SK-N-MC (cell line): ENCODE measurements at regions not wholly inside any gene's neighbourhood (a gene's known extent, or its start where the extent isn't known, plus 50 kb on each side); places are given as distances from the start of the nearest gene placed in this dataset.

Experiments
- DNase-seq: peaks from one replicate; pipeline ENCODE4 v3.0.0-alpha.2; 2011; ENCODE audit warnings: low read depth, low spot score
- H3K27ac ChIP-seq: fragments of 200-600 bp; sonication (generic); 2 replicates; pipeline ENCODE4 v1.5.1; 2016; ENCODE audit warnings: mixed run types
- H3K36me3 ChIP-seq: fragments of 200-600 bp; sonication (generic); 2 replicates; pipeline ENCODE4 v1.6.1; 2017; ENCODE audit warnings: antibody characterized with exemption, low read length, mixed read lengths; ENCODE audit not compliant: insufficient read depth
- H3K4me3 ChIP-seq: fragments of 200-600 bp; sonication (generic); 2 replicates; pipeline ENCODE4 v1.5.1; 2016
- H3K9ac ChIP-seq: fragments of 200-600 bp; sonication (generic); 2 replicates; pipeline ENCODE4 v1.8.0; 2017; ENCODE audit warnings: mixed run types, mixed read lengths; ENCODE audit not compliant: insufficient read length
- H3K9me3 ChIP-seq: fragments of 200-600 bp; sonication (generic); 2 replicates; pipeline ENCODE4 v1.6.1; 2017; ENCODE audit warnings: low read depth, mild to moderate bottlenecking, antibody characterized with exemption, low read length, moderate library complexity, mixed read lengths
- EZH2 ChIP-seq: fragments of 200-600 bp; sonication (generic); IDR thresholded peaks from one replicate; pipeline ENCODE4 v1.6.1; 2017; ENCODE audit warnings: antibody characterized with exemption
- FOXP2 ChIP-seq: optimal IDR thresholded peaks from 2 replicates; pipeline ENCODE3; 2011; ENCODE audit warnings: mild to moderate bottlenecking, moderate library complexity; ENCODE audit not compliant: insufficient read depth; ENCODE audit errors: extremely low read length, control extremely low read depth
- POLR2AphosphoS5 ChIP-seq: IDR thresholded peaks from 2 replicates; pipeline ENCODE4 v1.6.1; 2012; ENCODE audit warnings: mild to moderate bottlenecking, low read depth, low read length, borderline replicate concordance

DNA sequence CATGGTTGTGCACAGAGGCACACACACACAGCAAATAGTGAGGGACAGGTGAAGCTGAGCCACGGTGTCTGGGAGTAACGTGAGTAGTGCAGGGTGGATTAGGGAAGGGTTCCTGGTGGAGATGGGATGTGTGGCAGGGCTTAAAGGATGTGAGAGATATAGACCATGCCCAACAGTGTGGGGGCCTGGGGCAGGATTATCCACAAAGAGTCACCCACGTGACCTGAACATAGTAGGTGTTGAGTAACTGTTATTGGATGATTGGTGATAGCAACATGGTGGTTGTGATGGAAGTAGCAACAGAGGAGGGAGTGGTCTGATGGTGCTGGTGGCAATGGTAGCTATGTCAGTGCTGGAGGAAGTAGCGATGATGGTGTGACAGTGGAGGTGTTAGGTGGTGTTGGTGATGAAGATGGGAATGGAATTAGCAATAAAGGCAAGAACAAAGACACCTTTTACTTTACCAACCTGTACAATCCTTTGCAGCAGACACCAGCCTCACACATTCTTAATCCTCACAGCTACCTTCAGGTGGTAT, 135.1 kb downstream of the MRPL14 start:
- H3K9ac ChIP-seq, result no peak overlapping the region
- no peak for DNase-seq
- H3K27ac ChIP-seq, result no peak overlapping the region
- no peaks in the 10 kb centered on the region for H3K36me3 ChIP-seq
- no peak overlapping the region for H3K4me3 ChIP-seq
- no peak for TF ChIP-seq FOXP2
- no peak for TF ChIP-seq EZH2
- TF ChIP-seq POLR2AphosphoS5, result no peak
- H3K9me3 ChIP-seq, result no peaks in the 10 kb centered on the region

GRCh38 chr6:43990627-43991619, 136.3 kb downstream of the MRPL14 start:
- H3K27ac ChIP-seq, result no peak overlapping the region
- H3K9ac ChIP-seq, result no peak overlapping the region
- no peaks in the 10 kb centered on the region for H3K36me3 ChIP-seq
- no peaks in the 10 kb centered on the region for H3K9me3 ChIP-seq
- no peak for DNase-seq
- no peak overlapping the region for H3K4me3 ChIP-seq
- TF ChIP-seq FOXP2, result no peak
- TF ChIP-seq POLR2AphosphoS5, result no peak
- no peak for TF ChIP-seq EZH2

DNA sequence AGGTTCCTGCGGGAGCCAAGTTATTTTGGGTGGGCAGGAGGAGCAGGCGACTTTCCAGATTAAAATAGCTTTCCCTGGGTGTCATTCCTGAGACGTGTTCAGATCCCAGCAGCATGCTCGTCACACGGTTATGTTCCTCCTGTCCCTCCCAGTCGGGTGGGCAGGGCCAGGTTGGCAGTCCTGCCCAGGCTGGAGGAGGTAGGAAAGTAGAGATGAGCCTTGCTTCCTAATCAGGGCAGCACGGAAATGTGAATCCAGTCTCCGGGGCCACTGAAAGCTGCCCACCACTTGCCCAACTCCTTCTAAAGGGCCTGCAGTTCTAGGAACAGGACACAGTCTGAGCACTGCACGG, 137.0 kb downstream of the MRPL14 start:
- no peak overlapping the region for H3K4me3 ChIP-seq
- DNase-seq, result no peak
- no peak overlapping the region for H3K9ac ChIP-seq
- H3K27ac ChIP-seq, result no peak overlapping the region
- TF ChIP-seq EZH2 (no peak), POLR2AphosphoS5 (no peak), FOXP2 (no peak)
- no peaks in the 10 kb centered on the region for H3K9me3 ChIP-seq
- H3K36me3 ChIP-seq, result no peaks in the 10 kb centered on the region

DNA sequence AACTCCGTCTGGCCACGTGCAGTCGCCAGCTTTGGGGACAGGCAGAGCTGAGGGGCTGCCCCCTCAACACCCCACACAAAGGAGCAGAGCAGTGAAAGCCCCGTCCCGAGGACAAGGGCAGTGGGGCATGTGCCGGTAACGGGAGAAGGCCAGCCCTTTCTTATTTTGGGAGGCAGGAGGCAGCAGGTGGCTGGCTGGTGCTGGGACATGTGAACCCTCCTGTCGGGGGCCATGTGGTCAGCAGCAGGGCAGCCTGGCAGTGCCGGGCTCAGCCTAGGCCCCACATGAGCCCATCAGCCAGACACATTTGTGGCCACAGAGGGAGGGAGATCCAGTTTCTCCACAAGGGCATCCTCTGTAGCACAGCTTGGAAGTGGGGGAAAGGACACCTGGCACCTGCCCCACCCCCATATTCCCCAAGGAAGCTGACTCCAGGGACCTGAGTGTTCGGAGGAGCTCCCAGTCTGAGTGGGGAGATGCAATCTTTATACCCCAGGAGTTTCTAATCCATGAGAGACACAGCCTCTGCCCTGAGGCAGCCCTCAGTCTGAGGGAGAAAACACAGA, 137.6 kb downstream of the MRPL14 start:
- no peak overlapping the region for H3K9ac ChIP-seq
- H3K27ac ChIP-seq, result no peak overlapping the region
- no peaks in the 10 kb centered on the region for H3K9me3 ChIP-seq
- TF ChIP-seq POLR2AphosphoS5 (no peak), EZH2 (no peak), FOXP2 (no peak)
- no peak overlapping the region for H3K4me3 ChIP-seq
- DNase-seq, result no peak
- no peaks in the 10 kb centered on the region for H3K36me3 ChIP-seq

DNA sequence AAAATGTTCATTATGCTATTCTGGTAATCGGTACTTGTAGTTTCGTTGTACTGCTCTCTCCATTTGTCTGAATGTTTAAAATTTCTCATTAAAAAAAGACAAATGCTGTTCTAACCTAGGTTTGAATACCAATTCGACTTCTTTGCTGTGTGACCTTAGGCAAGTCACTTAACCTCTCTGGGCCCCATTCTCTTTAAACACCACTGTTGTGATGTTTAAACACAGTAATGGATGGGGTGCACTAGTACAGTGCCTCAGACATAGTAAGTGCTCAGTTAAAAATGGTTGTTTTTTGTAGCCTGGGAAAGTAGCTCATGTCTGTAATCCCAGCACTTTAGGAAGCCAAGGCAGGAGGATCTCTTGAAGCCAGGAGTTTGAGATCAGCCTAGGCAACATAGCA, 138.5 kb downstream of the MRPL14 start:
- TF ChIP-seq EZH2, result no peak
- no peak for TF ChIP-seq FOXP2
- TF ChIP-seq POLR2AphosphoS5, result no peak
- no peak overlapping the region for H3K9ac ChIP-seq
- no peak for DNase-seq
- no peak overlapping the region for H3K27ac ChIP-seq
- no peak overlapping the region for H3K4me3 ChIP-seq
- H3K9me3 ChIP-seq, result no peaks in the 10 kb centered on the region
- no peaks in the 10 kb centered on the region for H3K36me3 ChIP-seq

DNA sequence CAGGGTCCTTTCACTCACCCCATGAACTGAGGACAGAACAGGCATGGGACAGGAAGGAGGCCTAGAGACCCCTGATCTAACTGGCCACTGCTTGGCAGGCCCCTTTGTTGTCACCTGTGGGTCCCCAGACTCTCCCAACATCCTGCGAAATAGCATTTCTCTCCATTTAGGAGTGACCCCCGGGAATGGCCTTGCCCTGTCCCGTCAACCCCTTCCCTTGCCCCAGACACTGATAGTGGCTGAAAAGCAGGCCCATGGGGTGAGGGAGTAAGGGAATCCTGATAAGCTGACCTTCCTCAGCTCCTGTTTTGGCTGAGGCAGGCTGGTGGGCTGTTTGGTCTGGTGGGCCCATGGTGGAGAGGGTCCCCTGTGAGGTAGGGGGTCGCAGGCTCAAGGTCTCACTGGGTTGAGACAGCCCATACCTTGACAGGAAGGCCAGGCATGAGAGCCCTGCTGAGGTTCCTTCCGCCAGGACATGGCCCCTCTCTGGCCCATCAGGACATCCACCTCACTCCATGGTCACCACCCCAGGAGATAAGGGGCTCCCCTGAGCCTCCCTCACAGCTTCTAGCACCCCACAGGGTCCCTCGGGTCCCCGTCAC, 139.3 kb downstream of the MRPL14 start:
- Histone ChIP-seq H3K27ac (no peak overlapping the region), H3K4me3 (no peak overlapping the region), H3K9ac (no peak overlapping the region), H3K9me3 (no peaks in the 10 kb centered on the region), H3K36me3 (no peaks in the 10 kb centered on the region)
- TF ChIP-seq POLR2AphosphoS5, result no peak
- DNase-seq, result no peak

DNA sequence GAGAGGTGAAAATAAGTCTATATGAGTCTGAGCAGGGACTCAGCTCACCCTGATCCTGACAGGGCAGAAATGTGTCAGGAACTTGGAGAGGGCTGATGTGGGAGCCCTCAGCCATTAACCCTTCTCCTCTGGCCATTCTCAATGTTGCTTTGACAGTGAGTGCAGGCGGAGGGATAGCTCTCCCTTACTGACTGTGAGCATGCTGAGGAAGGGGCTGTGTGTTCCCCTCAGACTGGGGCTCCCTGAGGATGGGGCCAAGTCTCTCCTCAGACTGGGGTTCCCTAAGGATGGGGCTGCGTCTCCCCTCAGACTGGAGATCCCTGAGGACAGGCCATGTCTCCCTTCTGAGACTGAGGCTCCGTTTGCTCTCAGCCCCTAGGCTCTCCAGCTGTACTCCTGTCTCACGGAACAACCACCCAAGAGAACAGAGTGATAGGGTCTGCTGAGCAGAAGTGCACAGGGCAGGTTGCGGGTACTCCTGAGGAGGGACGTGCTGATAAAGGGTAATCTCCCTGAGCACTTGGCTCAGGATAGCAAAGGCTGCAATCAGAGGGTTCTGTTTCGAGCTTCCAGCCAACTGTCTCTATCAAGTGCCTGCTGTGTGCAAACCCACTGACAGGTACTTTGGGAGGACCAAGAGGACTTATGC, 141.0 kb downstream of the MRPL14 start:
- no peak overlapping the region for H3K4me3 ChIP-seq
- no peak overlapping the region for H3K27ac ChIP-seq
- no peak for TF ChIP-seq EZH2
- no peaks in the 10 kb centered on the region for H3K36me3 ChIP-seq
- H3K9ac ChIP-seq, result no peak overlapping the region
- no peak for DNase-seq
- H3K9me3 ChIP-seq, result no peaks in the 10 kb centered on the region

DNA sequence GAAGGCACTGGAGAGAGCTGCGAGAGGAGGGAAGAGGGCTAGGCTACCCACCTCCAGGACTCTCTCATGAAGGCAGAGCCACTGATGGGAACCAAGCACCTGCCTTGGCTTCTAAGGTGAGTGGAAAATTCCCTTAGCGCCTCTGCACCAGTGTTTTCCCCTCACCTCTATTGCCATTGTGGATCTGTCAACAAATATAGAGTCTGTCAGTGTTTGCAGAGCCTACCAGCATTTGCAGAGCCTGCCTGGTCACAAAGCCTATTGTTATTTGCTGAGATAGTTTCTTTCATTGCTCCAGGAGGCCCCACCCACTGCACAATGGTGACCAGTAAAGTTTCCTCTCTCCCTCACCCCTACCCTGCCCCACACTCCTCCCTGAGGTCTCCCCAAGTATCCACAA, 141.9 kb downstream of the MRPL14 start:
- H3K27ac ChIP-seq, result no peak overlapping the region
- no peak overlapping the region for H3K4me3 ChIP-seq
- no peaks in the 10 kb centered on the region for H3K9me3 ChIP-seq
- no peak for TF ChIP-seq EZH2
- no peak for TF ChIP-seq POLR2AphosphoS5
- no peak for TF ChIP-seq FOXP2
- DNase-seq, result no peak
- no peaks in the 10 kb centered on the region for H3K36me3 ChIP-seq
- no peak overlapping the region for H3K9ac ChIP-seq
